Liver (tissue), 3 donors: ENCODE measurements at regions not wholly inside any gene's neighbourhood (a gene's known extent, or its start where the extent isn't known, plus 50 kb on each side); places are given as distances from the start of the nearest gene placed in this dataset.

Experiments
- CTCF ChIP-seq: fragments of 150-350 bp; IDR thresholded peaks from 2 replicates; pipeline ENCODE4 v1.5.1; 2017; ENCODE audit warnings: improper control_type of control experiment, low read depth, low read length; ENCODE audit not compliant: missing input control
- EGR1 ChIP-seq, 2 donors: IDR thresholded peaks; 2 replicates each; pipeline ENCODE4 v1.6.1; 2016 to 2018; ENCODE audit warnings: antibody characterized with exemption in 2 of 2, low read depth in 2 of 2
- FOXA1 ChIP-seq: IDR thresholded peaks from 2 replicates; pipeline ENCODE4 v1.6.1; 2016; ENCODE audit warnings: antibody characterized with exemption
- GABPA ChIP-seq, 2 donors: IDR thresholded peaks in 1 of 2; conservative IDR thresholded peaks in 1 of 2; 2 replicates each; pipeline ENCODE4 v1.6.1; 2016; ENCODE audit warnings: antibody characterized with exemption in 2 of 2, mild to moderate bottlenecking in 1 of 2, moderate library complexity in 1 of 2
- HNF4A ChIP-seq, 2 donors: conservative IDR thresholded peaks; 2 replicates each; pipeline ENCODE4 v1.6.1; 2016; ENCODE audit warnings: antibody characterized with exemption in 2 of 2, mild to moderate bottlenecking in 2 of 2
- JUND ChIP-seq, 2 donors: IDR thresholded peaks; 2 replicates each; pipeline ENCODE4 v1.6.1; 2016; ENCODE audit warnings: antibody characterized with exemption in 2 of 2
- MAX ChIP-seq: IDR thresholded peaks from 2 replicates; pipeline ENCODE4 v1.6.1; 2016; ENCODE audit warnings: antibody characterized with exemption
- RAD21 ChIP-seq, 2 donors: IDR thresholded peaks; 2 replicates each; pipeline ENCODE4 v1.6.1; 2016; ENCODE audit warnings: antibody characterized with exemption in 2 of 2, mild to moderate bottlenecking in 2 of 2
- REST ChIP-seq: IDR thresholded peaks from 2 replicates; pipeline ENCODE4 v1.6.1; 2016; ENCODE audit warnings: antibody characterized with exemption, mild to moderate bottlenecking
- RXRA ChIP-seq, 2 donors: IDR thresholded peaks; 2 replicates each; pipeline ENCODE4 v1.6.1; 2017 to 2018; ENCODE audit warnings: antibody characterized with exemption in 2 of 2, mild to moderate bottlenecking in 1 of 2
- SP1 ChIP-seq: IDR thresholded peaks from 2 replicates; pipeline ENCODE4 v1.6.1; 2018; ENCODE audit warnings: antibody characterized with exemption, mild to moderate bottlenecking
- YY1 ChIP-seq: IDR thresholded peaks from 2 replicates; pipeline ENCODE4 v1.6.1; 2016; ENCODE audit warnings: antibody characterized with exemption, mild to moderate bottlenecking
- TF ChIP-seq, protein P1 (sequence below): IDR thresholded peaks from 2 replicates; pipeline ENCODE4 v1.6.1; 2016; ENCODE audit warnings: antibody characterized with exemption
- donor health status: healthy.
- donor health status: healthy.

GRCh38 chr2:65508225-65508624 is 75.8 kb upstream of the SPRED2 start:
- TF ChIP-seq CTCF = no peak
- no peak for TF ChIP-seq JUND (IDR thresholded peaks at IDR 0.05)
- TF ChIP-seq, protein P1, sequence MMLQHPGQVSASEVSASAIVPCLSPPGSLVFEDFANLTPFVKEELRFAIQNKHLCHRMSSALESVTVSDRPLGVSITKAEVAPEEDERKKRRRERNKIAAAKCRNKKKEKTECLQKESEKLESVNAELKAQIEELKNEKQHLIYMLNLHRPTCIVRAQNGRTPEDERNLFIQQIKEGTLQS = no peak
- no peak for TF ChIP-seq REST
- no peak for TF ChIP-seq HNF4A (conservative IDR thresholded peaks at IDR 0.05)
- no peak for TF ChIP-seq YY1
- TF ChIP-seq SP1 = no peak
- no peak for TF ChIP-seq RXRA (IDR thresholded peaks at IDR 0.05)
- no peak for TF ChIP-seq EGR1 (IDR thresholded peaks at IDR 0.05; ENCODE audit: low read depth in 2 of 2)
- TF ChIP-seq FOXA1 = no peak
- TF ChIP-seq GABPA (IDR thresholded peaks at IDR 0.05 in 1 of 2, conservative IDR thresholded peaks at IDR 0.05 in 1 of 2) = no peak
- no peak for TF ChIP-seq RAD21 (IDR thresholded peaks at IDR 0.05)
- TF ChIP-seq MAX = no peak
